ENCODE measurements at regions not wholly inside any gene's neighbourhood (a gene's known extent, or its start where the extent isn't known, plus 50 kb on each side); places are given as distances from the start of the nearest gene placed in this dataset.

- DNase-seq (ENCODE audit: low read depth in 4 of 4, low spot score in 3 of 4) = no peak
These were observed 700.7 kb upstream of the GRAMD2B start for GRCh38 chr5:125722550-125722949.

GRCh38 chr5:125725691-125726090 lies 697.5 kb upstream of the GRAMD2B start:
- DNase-seq (ENCODE audit: low read depth in 4 of 4, low spot score in 3 of 4) = no peak

GRCh38 chr5:125743939-125744338 lies 679.3 kb upstream of the GRAMD2B start:
- no peak for DNase-seq (ENCODE audit: low read depth in 4 of 4, low spot score in 3 of 4)

- DNase-seq (ENCODE audit: low read depth in 4 of 4, low spot score in 3 of 4) = no peak
These were observed 676.3 kb upstream of the GRAMD2B start for GRCh38 chr5:125746917-125747316.

- DNase-seq (ENCODE audit: low read depth in 4 of 4, low spot score in 3 of 4) = no peak
These were observed 672.9 kb upstream of the GRAMD2B start for GRCh38 chr5:125750147-125750860.

- DNase-seq (ENCODE audit: low read depth in 4 of 4, low spot score in 3 of 4) = no peak
These were observed 672.4 kb upstream of the GRAMD2B start for GRCh38 chr5:125750861-125751186.

GRCh38 chr5:125756456-125756855 lies 666.8 kb upstream of the GRAMD2B start:
- no peak for DNase-seq (ENCODE audit: low read depth in 4 of 4, low spot score in 3 of 4)

- no peak for DNase-seq (ENCODE audit: low read depth in 4 of 4, low spot score in 3 of 4)
These were observed 656.5 kb upstream of the GRAMD2B start for GRCh38 chr5:125766706-125767105.

GRCh38 chr5:125775896-125776295 lies 647.3 kb upstream of the GRAMD2B start:
- DNase-seq (ENCODE audit: low read depth in 4 of 4, low spot score in 3 of 4) = no peak

- DNase-seq (ENCODE audit: low read depth in 4 of 4, low spot score in 3 of 4) = no peak
These were observed 646.5 kb upstream of the GRAMD2B start for GRCh38 chr5:125776656-125777139.

- DNase-seq (ENCODE audit: low read depth in 4 of 4, low spot score in 3 of 4) = no peak
These were observed 644.4 kb upstream of the GRAMD2B start for GRCh38 chr5:125778791-125779190.

- no peak for DNase-seq (ENCODE audit: low read depth in 4 of 4, low spot score in 3 of 4)
These were observed 637.8 kb upstream of the GRAMD2B start for GRCh38 chr5:125785407-125785806.

GRCh38 chr5:125786021-125786420 lies 637.2 kb upstream of the GRAMD2B start:
- DNase-seq (ENCODE audit: low read depth in 4 of 4, low spot score in 3 of 4) = no peak

GRCh38 chr5:125793470-125793869 lies 629.7 kb upstream of the GRAMD2B start:
- DNase-seq (ENCODE audit: low read depth in 4 of 4, low spot score in 3 of 4) = no peak

GRCh38 chr5:125794922-125795321 lies 628.3 kb upstream of the GRAMD2B start:
- DNase-seq (ENCODE audit: low read depth in 4 of 4, low spot score in 3 of 4) = no peak

GRCh38 chr5:125798307-125798706 lies 624.9 kb upstream of the GRAMD2B start:
- peak; percentile 36 to 50 (median 44) for DNase-seq (ENCODE audit: low read depth in 4 of 4, low spot score in 3 of 4)

- no peak for DNase-seq (ENCODE audit: low read depth in 4 of 4, low spot score in 3 of 4)
These were observed 610.6 kb upstream of the GRAMD2B start for GRCh38 chr5:125812651-125813050.

GRCh38 chr5:125813221-125813974 lies 609.8 kb upstream of the GRAMD2B start:
- DNase-seq (ENCODE audit: low read depth in 4 of 4, low spot score in 3 of 4) = no peak

- no peak for DNase-seq (ENCODE audit: low read depth in 4 of 4, low spot score in 3 of 4)
These were observed 609.1 kb upstream of the GRAMD2B start for GRCh38 chr5:125814119-125814518.

GRCh38 chr5:125823572-125823971 lies 599.6 kb upstream of the GRAMD2B start:
- DNase-seq (ENCODE audit: low read depth in 4 of 4, low spot score in 3 of 4) = no peak

GRCh38 chr5:125826214-125826613 lies 597.0 kb upstream of the GRAMD2B start:
- DNase-seq (ENCODE audit: low read depth in 4 of 4, low spot score in 3 of 4) = no peak

- no peak for DNase-seq (ENCODE audit: low read depth in 4 of 4, low spot score in 3 of 4)
These were observed 593.9 kb upstream of the GRAMD2B start for GRCh38 chr5:125829349-125829748.
